Activated CD4-positive, alpha-beta T cell treated with anti-CD3 and anti-CD28 coated beads for 36 hours (primary cell): ENCODE measurements at regions not wholly inside any gene's neighbourhood (a gene's known extent, or its start where the extent isn't known, plus 50 kb on each side); places are given as distances from the start of the nearest gene placed in this dataset.
"Not testable (repeated sequence)": the region's sequence is repeated elsewhere in the genome, so short reads cannot be mapped to it uniquely, and the experiment has no call there.

Source experiments
- ATAC-seq: fragments of 200-7000 bp; cut with Tn5 transposase; one replicate; pipeline ENCODE4 v1.10.0; 2021; ENCODE audit warnings: mild to moderate bottlenecking, moderate library complexity
- CTCF ChIA-PET: fragments of 350-600 bp; sonication (Branson Sonifier 250); formaldehyde crosslinking; loops from one replicate; lab custom pipeline; 2021; ENCODE audit warnings: antibody characterized with exemption; lab: Charles Lee
- POLR2A ChIA-PET: fragments of 350-600 bp; sonication (Branson Sonifier 250); formaldehyde crosslinking; loops from one replicate; lab custom pipeline; 2021; ENCODE audit warnings: antibody characterized with exemption, inconsistent platforms; lab: Charles Lee
- DNase-seq: peaks from one replicate; pipeline ENCODE4 v3.0.0-alpha.2; 2020
- H3K27ac Mint-ChIP-seq: one replicate; pipeline ENCODE4 v1.8.0; 2021; ENCODE audit warnings: mixed read lengths
- H3K27me3 Mint-ChIP-seq: one replicate; pipeline ENCODE4 v1.8.0; 2021; ENCODE audit warnings: mixed read lengths
- H3K36me3 Mint-ChIP-seq: one replicate; pipeline ENCODE4 v1.8.0; 2021; ENCODE audit warnings: low read depth, mixed read lengths
- H3K4me1 Mint-ChIP-seq: one replicate; pipeline ENCODE4 v1.8.0; 2021; ENCODE audit warnings: mixed read lengths
- H3K4me3 Mint-ChIP-seq: one replicate; pipeline ENCODE4 v1.8.0; 2021; ENCODE audit warnings: mild to moderate bottlenecking, moderate library complexity, mixed read lengths
- H3K9me3 Mint-ChIP-seq: one replicate; pipeline ENCODE4 v1.8.0; 2021; ENCODE audit warnings: low read depth, mixed read lengths
- intact Hi-C, 2 experiments: fragments of 100-400 bp; cut with DNase I in 1 of 2; cut with micrococcal nuclease in 1 of 2; formaldehyde crosslinking; loops; one replicate each; pipeline versions ENCODE4 v1.14.2 to v1.15.1; 2022 to 2024; cut with DNase I, micrococcal nuclease

- H3K9me3 Mint-ChIP-seq, intact Hi-C loops, CTCF ChIA-PET, H3K27me3 Mint-ChIP-seq, H3K36me3 Mint-ChIP-seq, POLR2A ChIA-PET, H3K4me1 Mint-ChIP-seq, ATAC-seq, DNase-seq, H3K4me3 Mint-ChIP-seq, H3K27ac Mint-ChIP-seq: not testable (repeated sequence)
Measured at GRCh38 chr1:222470252-222470805, 77.6 kb downstream of the HHIPL2 start.

GRCh38 chr1:222466150-222466865 lies 81.6 kb downstream of the HHIPL2 start:
- intact Hi-C loops: loop anchor here (5.0 to 10.0 kb wide), 4 partner anchors 151 to 722 kb away; partner anchors contain the start of genes DUSP10 (in 1 of the 2) and MIA3 (in 1 of the 2)
- ATAC-seq (no peak), DNase-seq (no peak)
- Mint-ChIP-seq H3K4me1 (peaks cover 11% of the 10 kb centered on the region), H3K36me3 (no peaks in the 10 kb centered on the region), H3K27me3 (no peaks in the 10 kb centered on the region), H3K9me3 (no peaks in the 10 kb centered on the region), H3K4me3 (no peak overlapping the region), H3K27ac (no peak overlapping the region)
- CTCF ChIA-PET: interaction anchor here (0.6 to 5.4 kb wide), 8 partner anchors 11 to 1650 kb away, joined by 3 to 56 read pairs (median 4); no protein-coding TSS in a partner anchor
- POLR2A ChIA-PET: no interaction called here

GRCh38 chr1:222465211-222466041 lies 82.5 kb downstream of the HHIPL2 start:
- H3K4me3 Mint-ChIP-seq: peak overlapping the region; percentile 63
- intact Hi-C loops: loop anchor here (1.0 to 10.0 kb wide), 13 partner anchors 124 to 721 kb away; partner anchors contain the start of genes AIDA (in 2 of the 2), BROX (in 2 of the 2), MIA3 (in 2 of the 2) and DISP1 (in 1 of the 2)
- H3K27ac Mint-ChIP-seq: peak overlapping the region; percentile 85
- ChIA-PET POLR2A (no interaction called here), CTCF (interaction anchor here (0.6 to 5.4 kb wide), 20 partner anchors 8 to 1649 kb away, joined by 3 to 56 read pairs (median 3); no protein-coding TSS in a partner anchor)
- no peaks in the 10 kb centered on the region for H3K9me3 Mint-ChIP-seq
- ATAC-seq (peak; percentile 93), DNase-seq (peak; percentile 88)
- H3K36me3 Mint-ChIP-seq: no peaks in the 10 kb centered on the region
- H3K27me3 Mint-ChIP-seq: no peaks in the 10 kb centered on the region
- H3K4me1 Mint-ChIP-seq: peaks cover 11% of the 10 kb centered on the region

GRCh38 chr1:222464841-222465210 lies 83.1 kb downstream of the HHIPL2 start:
- Mint-ChIP-seq H3K9me3 (no peaks in the 10 kb centered on the region), H3K36me3 (no peaks in the 10 kb centered on the region), H3K4me3 (peak overlapping the region; percentile 63), H3K27ac (peak overlapping the region; percentile 64), H3K4me1 (peaks cover 11% of the 10 kb centered on the region), H3K27me3 (no peaks in the 10 kb centered on the region)
- POLR2A ChIA-PET: no interaction called here
- ATAC-seq: peak; percentile 60
- CTCF ChIA-PET: interaction anchor here (0.7 to 5.4 kb wide), 16 partner anchors 9 to 503 kb away, joined by 3 to 56 read pairs (median 3); no protein-coding TSS in a partner anchor
- intact Hi-C loops: loop anchor here (1.0 to 10.0 kb wide), 13 partner anchors 124 to 720 kb away; partner anchors contain the start of genes AIDA (in 2 of the 2), BROX (in 2 of the 2), MIA3 (in 2 of the 2) and DISP1 (in 1 of the 2)
- peak; percentile 88 for DNase-seq

- POLR2A ChIA-PET: interaction anchor here (0.6 kb wide), 1 partner anchor 275 kb away, joined by 3 read pairs; no protein-coding TSS in a partner anchor
Measured at GRCh38 chr1:222463059-222463730, 84.7 kb downstream of the HHIPL2 start.

GRCh38 chr1:222462601-222463000 lies 85.3 kb downstream of the HHIPL2 start:
- H3K27me3 Mint-ChIP-seq: no peaks in the 10 kb centered on the region
- DNase-seq: no peak
- H3K27ac Mint-ChIP-seq: no peak overlapping the region
- no peak overlapping the region for H3K4me3 Mint-ChIP-seq
- ATAC-seq: no peak
- H3K9me3 Mint-ChIP-seq: peaks cover under 1% of the 10 kb centered on the region
- ChIA-PET CTCF (interaction anchor here (1.2 to 5.4 kb wide), 2 partner anchors 9 to 171 kb away, joined by 3 to 56 read pairs; no protein-coding TSS in a partner anchor), POLR2A (no interaction called here)
- H3K4me1 Mint-ChIP-seq: peaks cover 11% of the 10 kb centered on the region
- H3K36me3 Mint-ChIP-seq: peaks cover under 1% of the 10 kb centered on the region
- intact Hi-C loops: loop anchor here (10.0 kb wide), 3 partner anchors 422 to 718 kb away; partner anchors contain the start of gene DUSP10 (in 1 of the 2)

More at GRCh38 chr1:222463059-222463730, 84.7 kb downstream of the HHIPL2 start:
- H3K27me3 Mint-ChIP-seq: no peaks in the 10 kb centered on the region
- no peaks in the 10 kb centered on the region for H3K36me3 Mint-ChIP-seq
- H3K27ac Mint-ChIP-seq: no peak overlapping the region
- DNase-seq: no peak
- no peaks in the 10 kb centered on the region for H3K9me3 Mint-ChIP-seq
- intact Hi-C loops: loop anchor here (10.0 kb wide), 3 partner anchors 422 to 718 kb away; partner anchors contain the start of gene DUSP10 (in 1 of the 2)
- peaks cover 11% of the 10 kb centered on the region for H3K4me1 Mint-ChIP-seq
- H3K4me3 Mint-ChIP-seq: no peak overlapping the region
- CTCF ChIA-PET: interaction anchor here (1.2 to 5.4 kb wide), 4 partner anchors 7 to 368 kb away, joined by 3 to 56 read pairs (median 12); no protein-coding TSS in a partner anchor
- ATAC-seq: no peak

- H3K36me3 Mint-ChIP-seq: peaks cover 3% of the 10 kb centered on the region
- DNase-seq (no peak), ATAC-seq (no peak)
- H3K9me3 Mint-ChIP-seq: peaks cover 7% of the 10 kb centered on the region
- intact Hi-C loops: loop anchor here (10.0 kb wide), 3 partner anchors 423 to 717 kb away; partner anchors contain the start of gene DUSP10 (in 1 of the 2)
- H3K4me3 Mint-ChIP-seq: no peak overlapping the region
- no peaks in the 10 kb centered on the region for H3K27me3 Mint-ChIP-seq
- peaks cover 11% of the 10 kb centered on the region for H3K4me1 Mint-ChIP-seq
- POLR2A ChIA-PET: no interaction called here
- CTCF ChIA-PET: interaction anchor here (1.8 kb wide), 1 partner anchor 172 kb away, joined by 9 read pairs; no protein-coding TSS in a partner anchor
- H3K27ac Mint-ChIP-seq: no peak overlapping the region
Measured at GRCh38 chr1:222461941-222462340, 86.0 kb downstream of the HHIPL2 start.

GRCh38 chr1:222459652-222460051 lies 88.3 kb downstream of the HHIPL2 start:
- Mint-ChIP-seq H3K27ac (no peak overlapping the region), H3K4me1 (peaks cover 14% of the 10 kb centered on the region), H3K27me3 (no peaks in the 10 kb centered on the region), H3K4me3 (no peak overlapping the region), H3K9me3 (peaks cover 10% of the 10 kb centered on the region), H3K36me3 (peaks cover 3% of the 10 kb centered on the region)
- ChIA-PET POLR2A (no interaction called here), CTCF (interaction anchor here (0.5 to 0.6 kb wide), 2 partner anchors 9 to 17 kb away, joined by 3 read pairs; no protein-coding TSS in a partner anchor)
- intact Hi-C loops: loop anchor here (5.0 to 10.0 kb wide), 9 partner anchors 125 to 1647 kb away; partner anchors contain the start of gene DUSP10 (in 1 of the 2)
- ATAC-seq (no peak), DNase-seq (no peak)

GRCh38 chr1:222457513-222457912 lies 90.4 kb downstream of the HHIPL2 start:
- Mint-ChIP-seq H3K4me1 (peaks cover 16% of the 10 kb centered on the region), H3K27me3 (no peaks in the 10 kb centered on the region), H3K27ac (no peak overlapping the region), H3K4me3 (no peak overlapping the region), H3K9me3 (peaks cover 10% of the 10 kb centered on the region), H3K36me3 (peaks cover 3% of the 10 kb centered on the region)
- intact Hi-C loops: loop anchor here (5.0 to 10.0 kb wide), 6 partner anchors 123 to 1645 kb away; no protein-coding TSS in a partner anchor
- no peak for ATAC-seq
- CTCF ChIA-PET: interaction anchor here (0.7 kb wide), 1 partner anchor 948 kb away, joined by 3 read pairs; no protein-coding TSS in a partner anchor
- no peak for DNase-seq
- POLR2A ChIA-PET: no interaction called here

GRCh38 chr1:222457084-222457483 lies 90.8 kb downstream of the HHIPL2 start:
- no peak for DNase-seq
- intact Hi-C loops: loop anchor here (5.0 to 10.0 kb wide), 6 partner anchors 122 to 1645 kb away; no protein-coding TSS in a partner anchor
- peaks cover 10% of the 10 kb centered on the region for H3K9me3 Mint-ChIP-seq

More at GRCh38 chr1:222457084-222457483, 90.8 kb downstream of the HHIPL2 start:
- ChIA-PET CTCF (interaction anchor here (0.7 to 2.6 kb wide), 4 partner anchors 8 to 947 kb away, joined by 3 to 19 read pairs (median 3); no protein-coding TSS in a partner anchor), POLR2A (no interaction called here)
- no peak for ATAC-seq
- no peaks in the 10 kb centered on the region for H3K27me3 Mint-ChIP-seq
- H3K36me3 Mint-ChIP-seq: peaks cover 3% of the 10 kb centered on the region
- H3K4me1 Mint-ChIP-seq: peaks cover 16% of the 10 kb centered on the region
- no peak overlapping the region for H3K4me3 Mint-ChIP-seq
- H3K27ac Mint-ChIP-seq: no peak overlapping the region
